Right lobe of liver (tissue), 4 donors: ENCODE measurements at regions not wholly inside any gene's neighbourhood (a gene's known extent, or its start where the extent isn't known, plus 50 kb on each side); places are given as distances from the start of the nearest gene placed in this dataset.

ENCODE experiments used
- CTCF ChIP-seq, 4 donors: fragments of 200-600 bp in 3 of 4; fragments of 450-650 bp in 1 of 4; IDR thresholded peaks; one replicate each; pipeline versions ENCODE4 v1.5.1 to v1.8.0; 2016 to 2022; ENCODE audit warnings: antibody characterized with exemption in 4 of 4, mild to moderate bottlenecking in 2 of 4
- POLR2A ChIP-seq: fragments of 450-650 bp; IDR thresholded peaks from one replicate; pipeline ENCODE4 v1.6.1; 2017; ENCODE audit warnings: antibody characterized with exemption, mild to moderate bottlenecking
- donor health status: DM: no; HTN: no; CAD: no.
- donor health status: DM: no; HTN: no; CAD: no.
- donor health status: DM: no; HTN: yes; CAD: no.

GRCh38 chr3:156762631-156763185 is 63.4 kb upstream of the LEKR1 start:
- TF ChIP-seq CTCF (IDR thresholded peaks at IDR 0.05): no peak
- TF ChIP-seq POLR2A: no peak
